Kidney (tissue), 13 donors: ENCODE measurements at regions not wholly inside any gene's neighbourhood (a gene's known extent, or its start where the extent isn't known, plus 50 kb on each side); places are given as distances from the start of the nearest gene placed in this dataset.
A peak's percentile ranks its signal among the peaks of the same experiment; 100 is the strongest.

Experiments used
- DNase-seq, 5 donors: peaks; one replicate each; pipeline ENCODE4 v3.0.0-alpha.2; 2013 to 2020
- FAIRE-seq: peaks from 2 replicates; lab custom pipeline; 2012; peaks lifted over from hg19 to GRCh38; lab: Jason Lieb, UNC
- H3K27ac ChIP-seq, 2 donors: one replicate each; pipeline ENCODE4 v1.7.0; 2013; ENCODE audit warnings: low read depth in 2 of 2, low read length in 2 of 2, inconsistent platforms in 1 of 2
- H3K27me3 ChIP-seq: one replicate; pipeline ENCODE4 v1.7.1; 2013; ENCODE audit warnings: low read length, inconsistent platforms; ENCODE audit not compliant: control insufficient read depth, insufficient read depth
- H3K36me3 ChIP-seq, 3 donors: one replicate each; pipeline versions ENCODE4 v1.7.0 to v1.7.1; 2013; ENCODE audit warnings: low read length in 3 of 3, control low read depth in 1 of 3, inconsistent platforms in 1 of 3; ENCODE audit not compliant: insufficient read depth in 3 of 3, control insufficient read depth in 2 of 3
- H3K4me1 ChIP-seq, 3 donors: one replicate each; pipeline versions ENCODE4 v1.7.0 to v1.7.1; 2013; ENCODE audit warnings: low read length in 3 of 3, inconsistent platforms in 1 of 3, low read depth in 1 of 3; ENCODE audit not compliant: control insufficient read depth in 2 of 3, insufficient read depth in 2 of 3
- H3K4me3 ChIP-seq, 3 donors: one replicate each; pipeline versions ENCODE4 v1.7.0 to v1.8.1; 2013; ENCODE audit warnings: low read length in 3 of 3, control low read depth in 1 of 3, inconsistent platforms in 1 of 3
- H3K9ac ChIP-seq, 3 donors: one replicate each; pipeline versions ENCODE4 v1.7.0 to v1.7.1; 2013; ENCODE audit warnings: low read length in 3 of 3, control low read depth in 1 of 3, inconsistent platforms in 1 of 3
- H3K9me3 ChIP-seq, 3 donors: one replicate each; pipeline versions ENCODE4 v1.7.0 to v1.7.1; 2013; ENCODE audit warnings: low read length in 3 of 3, control low read depth in 1 of 3, inconsistent platforms in 1 of 3; ENCODE audit not compliant: control insufficient read depth in 2 of 3, insufficient read depth in 1 of 3
- CTCF ChIP-seq: IDR thresholded peaks from 3 replicates; pipeline ENCODE4 v1.5.1; 2012; ENCODE audit warnings: mild to moderate bottlenecking, moderate library complexity, borderline replicate concordance; ENCODE audit not compliant: insufficient read depth; ENCODE audit errors: extremely low read depth
- intact Hi-C: fragments of 100-400 bp; cut with DNase I; formaldehyde crosslinking; loops from one replicate; pipeline ENCODE4 v1.11.1; 2022
- donor health status: control.
- donor health status: control.
- donor health status: control.
- donor health status: control.
- donor health status: control.
- donor health status: DM: yes; HTN: yes; CAD: no.
- donor health status: Normal renal cell carcinoma (clear cell type).

GRCh38 chr12:40522837-40523236 lies 169.4 kb upstream of the CNTN1 start:
- intact Hi-C loops, result no loop called here
- H3K9ac ChIP-seq, result no peak overlapping the region
- no peaks in the 10 kb centered on the region for H3K36me3 ChIP-seq
- no peak overlapping the region for H3K4me3 ChIP-seq
- DNase-seq, result no peak
- H3K9me3 ChIP-seq, result no peaks in the 10 kb centered on the region
- no peaks in the 10 kb centered on the region for H3K4me1 ChIP-seq
- no peaks in the 10 kb centered on the region for H3K27me3 ChIP-seq
- no peak overlapping the region for H3K27ac ChIP-seq
- no peak for TF ChIP-seq CTCF
- FAIRE-seq, result no peak

GRCh38 chr12:40525054-40525453 lies 167.2 kb upstream of the CNTN1 start:
- Histone ChIP-seq H3K9ac (no peak overlapping the region), H3K27me3 (no peaks in the 10 kb centered on the region), H3K9me3 (no peaks in the 10 kb centered on the region), H3K4me3 (no peak overlapping the region), H3K36me3 (no peaks in the 10 kb centered on the region), H3K4me1 (no peaks in the 10 kb centered on the region), H3K27ac (no peak overlapping the region)
- FAIRE-seq (no peak), DNase-seq (no peak)
- TF ChIP-seq CTCF, result no peak
- intact Hi-C loops, result no loop called here

GRCh38 chr12:40534828-40535227 lies 157.4 kb upstream of the CNTN1 start:
- Histone ChIP-seq H3K4me3 (no peak overlapping the region), H3K9ac (no peak overlapping the region), H3K4me1 (no peaks in the 10 kb centered on the region), H3K27me3 (no peaks in the 10 kb centered on the region), H3K27ac (no peak overlapping the region), H3K9me3 (no peaks in the 10 kb centered on the region), H3K36me3 (no peaks in the 10 kb centered on the region)
- DNase-seq (peak in 2 of 5 donors; percentile 7 to 12), FAIRE-seq (no peak)
- TF ChIP-seq CTCF, result no peak
- intact Hi-C loops, result no loop called here

GRCh38 chr12:40551466-40551865 lies 140.8 kb upstream of the CNTN1 start:
- H3K4me3 ChIP-seq, result no peak overlapping the region
- peaks cover 0 to 3% (median 0%) of the 10 kb centered on the region in 3 donors for H3K9me3 ChIP-seq
- no peak overlapping the region for H3K27ac ChIP-seq
- H3K4me1 ChIP-seq, result no peaks in the 10 kb centered on the region
- no peak for FAIRE-seq
- no peak for DNase-seq
- intact Hi-C loops, result no loop called here
- no peak overlapping the region for H3K9ac ChIP-seq
- H3K36me3 ChIP-seq, result no peaks in the 10 kb centered on the region
- no peaks in the 10 kb centered on the region for H3K27me3 ChIP-seq
- no peak for TF ChIP-seq CTCF
